ENCODE measurements at regions not wholly inside any gene's neighbourhood (a gene's known extent, or its start where the extent isn't known, plus 50 kb on each side); places are given as distances from the start of the nearest gene placed in this dataset.

DNA sequence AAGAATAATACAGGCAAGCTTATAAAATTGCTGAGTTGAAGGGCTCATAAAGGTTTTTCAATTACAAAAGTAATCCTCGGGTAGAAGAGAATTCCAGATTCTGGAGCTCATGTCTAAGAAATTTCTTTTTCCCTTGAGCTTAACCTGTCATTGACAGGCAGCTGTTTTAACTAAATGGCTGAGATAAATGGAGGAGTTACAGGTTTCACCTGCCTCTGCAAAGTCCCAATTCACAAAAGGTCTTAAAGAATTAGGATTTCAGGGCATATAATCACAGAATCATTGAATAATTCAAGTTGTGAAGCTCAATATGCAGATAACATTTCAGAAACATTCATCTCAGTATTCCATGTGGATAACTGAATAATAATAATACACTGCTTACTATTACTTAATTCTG, 660.1 kb upstream of the NRSN1 start:
- Histone ChIP-seq H3K9ac (ENCODE audit: low read depth in 2 of 2, low read length in 2 of 2) (no peak overlapping the region), H3K27ac (no peak overlapping the region), H3K36me3 (no peaks in the 10 kb centered on the region), H3K27me3 (no peaks in the 10 kb centered on the region), H3K4me1 (no peaks in the 10 kb centered on the region), H3K9me3 (no peaks in the 10 kb centered on the region), H3K4me3 (no peak overlapping the region)
- TF ChIP-seq, protein P1, sequence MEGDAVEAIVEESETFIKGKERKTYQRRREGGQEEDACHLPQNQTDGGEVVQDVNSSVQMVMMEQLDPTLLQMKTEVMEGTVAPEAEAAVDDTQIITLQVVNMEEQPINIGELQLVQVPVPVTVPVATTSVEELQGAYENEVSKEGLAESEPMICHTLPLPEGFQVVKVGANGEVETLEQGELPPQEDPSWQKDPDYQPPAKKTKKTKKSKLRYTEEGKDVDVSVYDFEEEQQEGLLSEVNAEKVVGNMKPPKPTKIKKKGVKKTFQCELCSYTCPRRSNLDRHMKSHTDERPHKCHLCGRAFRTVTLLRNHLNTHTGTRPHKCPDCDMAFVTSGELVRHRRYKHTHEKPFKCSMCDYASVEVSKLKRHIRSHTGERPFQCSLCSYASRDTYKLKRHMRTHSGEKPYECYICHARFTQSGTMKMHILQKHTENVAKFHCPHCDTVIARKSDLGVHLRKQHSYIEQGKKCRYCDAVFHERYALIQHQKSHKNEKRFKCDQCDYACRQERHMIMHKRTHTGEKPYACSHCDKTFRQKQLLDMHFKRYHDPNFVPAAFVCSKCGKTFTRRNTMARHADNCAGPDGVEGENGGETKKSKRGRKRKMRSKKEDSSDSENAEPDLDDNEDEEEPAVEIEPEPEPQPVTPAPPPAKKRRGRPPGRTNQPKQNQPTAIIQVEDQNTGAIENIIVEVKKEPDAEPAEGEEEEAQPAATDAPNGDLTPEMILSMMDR (IDR thresholded peaks at IDR 0.05) = no peak
- intact Hi-C loops (cut with DNase I) = no loop called here
- no peak for DNase-seq

DNA sequence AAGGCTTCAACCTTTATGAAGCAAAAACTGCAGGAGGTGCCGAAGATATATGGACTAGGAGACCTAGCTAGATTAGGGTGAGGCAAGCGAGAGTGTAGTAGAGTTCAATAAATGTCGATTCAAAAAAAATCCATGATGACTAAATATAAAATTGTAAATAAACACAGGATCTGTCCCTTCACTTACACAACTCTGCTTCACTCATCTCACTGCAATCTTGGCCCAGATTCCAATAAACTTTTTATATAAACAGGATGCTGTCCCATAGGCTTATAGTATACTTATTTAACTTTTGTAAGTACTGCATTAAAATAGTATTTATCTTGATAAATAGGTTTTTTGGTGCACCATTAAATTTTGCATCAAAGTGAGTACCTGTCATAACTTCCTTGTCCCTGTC, 648.4 kb upstream of the NRSN1 start:
- no peak overlapping the region for H3K4me3 ChIP-seq
- H3K27ac ChIP-seq = no peak overlapping the region
- no peaks in the 10 kb centered on the region for H3K9me3 ChIP-seq
- no peaks in the 10 kb centered on the region for H3K27me3 ChIP-seq
- no peaks in the 10 kb centered on the region for H3K4me1 ChIP-seq
- H3K9ac ChIP-seq (ENCODE audit: low read depth in 2 of 2, low read length in 2 of 2) = no peak overlapping the region
- TF ChIP-seq, protein P1 (IDR thresholded peaks at IDR 0.05) = no peak
- intact Hi-C loops (cut with DNase I) = no loop called here
- DNase-seq = no peak
- no peaks in the 10 kb centered on the region for H3K36me3 ChIP-seq

- intact Hi-C loops (cut with DNase I) = no loop called here
- Histone ChIP-seq H3K9ac (ENCODE audit: low read depth in 2 of 2, low read length in 2 of 2) (no peak overlapping the region), H3K9me3 (no peaks in the 10 kb centered on the region), H3K36me3 (no peaks in the 10 kb centered on the region), H3K4me1 (no peaks in the 10 kb centered on the region), H3K27me3 (no peaks in the 10 kb centered on the region), H3K27ac (no peak overlapping the region), H3K4me3 (no peak overlapping the region)
- TF ChIP-seq, protein P1 (IDR thresholded peaks at IDR 0.05) = no peak
- no peak for DNase-seq
Observed at GRCh38 chr6:23478312-23478711, 647.7 kb upstream of the NRSN1 start.

DNA sequence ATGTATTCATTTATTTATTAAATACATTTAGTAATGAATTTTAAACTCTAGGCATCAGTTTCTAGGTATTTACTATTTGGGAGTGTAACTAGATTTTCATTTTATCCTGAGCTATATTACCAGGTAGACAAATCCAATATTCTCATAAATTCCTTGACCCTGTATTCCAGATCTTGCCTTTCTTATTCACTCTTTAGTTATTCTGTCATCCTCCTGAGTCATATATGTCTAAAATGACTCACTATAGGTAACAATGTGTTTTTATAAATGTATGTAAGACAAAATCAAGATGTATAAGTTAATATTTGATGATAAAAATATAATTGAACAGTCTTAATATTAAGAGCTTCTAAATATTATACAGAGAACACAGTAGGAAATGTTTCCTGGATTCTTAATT, 642.1 kb upstream of the NRSN1 start:
- no peak for DNase-seq
- Histone ChIP-seq H3K9ac (ENCODE audit: low read depth in 2 of 2, low read length in 2 of 2) (no peak overlapping the region), H3K36me3 (no peaks in the 10 kb centered on the region), H3K9me3 (no peaks in the 10 kb centered on the region), H3K27me3 (no peaks in the 10 kb centered on the region), H3K4me1 (no peaks in the 10 kb centered on the region), H3K4me3 (no peak overlapping the region), H3K27ac (no peak overlapping the region)
- intact Hi-C loops (cut with DNase I) = no loop called here
- TF ChIP-seq, protein P1 (IDR thresholded peaks at IDR 0.05) = no peak

GRCh38 chr6:23494367-23494766, 631.6 kb upstream of the NRSN1 start:
- intact Hi-C loops (cut with DNase I) = no loop called here
- H3K4me3 ChIP-seq = no peak overlapping the region
- H3K9me3 ChIP-seq = no peaks in the 10 kb centered on the region
- H3K27ac ChIP-seq = no peak overlapping the region
- H3K36me3 ChIP-seq = no peaks in the 10 kb centered on the region
- H3K4me1 ChIP-seq = no peaks in the 10 kb centered on the region
- TF ChIP-seq, protein P1 (IDR thresholded peaks at IDR 0.05) = no peak
- H3K9ac ChIP-seq (ENCODE audit: low read depth in 2 of 2, low read length in 2 of 2) = no peak overlapping the region
- H3K27me3 ChIP-seq = no peaks in the 10 kb centered on the region
- DNase-seq = no peak

- no peak overlapping the region for H3K4me3 ChIP-seq
- no peak overlapping the region for H3K27ac ChIP-seq
- no peaks in the 10 kb centered on the region for H3K27me3 ChIP-seq
- H3K9me3 ChIP-seq = no peaks in the 10 kb centered on the region
- DNase-seq = no peak
- H3K4me1 ChIP-seq = no peaks in the 10 kb centered on the region
- intact Hi-C loops (cut with DNase I) = no loop called here
- no peaks in the 10 kb centered on the region for H3K36me3 ChIP-seq
- no peak overlapping the region for H3K9ac ChIP-seq (ENCODE audit: low read depth in 2 of 2, low read length in 2 of 2)
- TF ChIP-seq, protein P1 (IDR thresholded peaks at IDR 0.05) = no peak
Observed at GRCh38 chr6:23498013-23498412, 628.0 kb upstream of the NRSN1 start.
